ENCODE measurements at regions not wholly inside any gene's neighbourhood (a gene's known extent, or its start where the extent isn't known, plus 50 kb on each side); places are given as distances from the start of the nearest gene placed in this dataset.

- no peaks in the 10 kb centered on the region for H3K9me3 ChIP-seq (replicated peaks in 1 of 2; ENCODE audit: control insufficient read depth in 2 of 2, insufficient read depth in 1 of 2, low read depth in 1 of 2, low read length in 2 of 2)
- no peak overlapping the region for H2BK15ac ChIP-seq (ENCODE audit: low read length)
- no peak overlapping the region for H3K27ac ChIP-seq (replicated peaks; ENCODE audit: low read length)
- no peak overlapping the region for H3K4me3 ChIP-seq (ENCODE audit: low read length in 2 of 2)
- no peak overlapping the region for H2AK5ac ChIP-seq (ENCODE audit: low read depth, low read length)
- H3K14ac ChIP-seq (ENCODE audit: low read length) = no peak overlapping the region
- H3K4me1 ChIP-seq (ENCODE audit: control insufficient read depth in 2 of 2, insufficient read depth in 1 of 2, low read depth in 1 of 2, low read length in 2 of 2) = no peaks in the 10 kb centered on the region
- H2AFZ ChIP-seq (ENCODE audit: low read length) = no peak overlapping the region
- no peak overlapping the region for H2BK120ac ChIP-seq (ENCODE audit: low read depth, low read length)
- no peak overlapping the region for H4K91ac ChIP-seq (ENCODE audit: low read depth, low read length, poor library complexity)
- H4K8ac ChIP-seq (ENCODE audit: low read depth, low read length) = no peak overlapping the region
- no peak overlapping the region for H3K23ac ChIP-seq (ENCODE audit: low read depth, low read length, poor library complexity)
- DNase-seq (ENCODE audit: low spot score) = no peak
- no peaks in the 10 kb centered on the region for H3K36me3 ChIP-seq (replicated peaks in 1 of 2; ENCODE audit: control insufficient read depth in 2 of 2, insufficient read depth in 2 of 2, low read length in 2 of 2)
- H3K4ac ChIP-seq (ENCODE audit: low read length) = no peak overlapping the region
- H2BK12ac ChIP-seq (ENCODE audit: low read length) = no peak overlapping the region
- peaks cover 0 to 11% (median 0%) of the 10 kb centered on the region in 3 experiments for H3K27me3 ChIP-seq (ENCODE audit: control insufficient read depth in 3 of 3, insufficient read depth in 3 of 3, low read depth in 1 of 3, low read length in 3 of 3)
- no peak overlapping the region for H2BK5ac ChIP-seq (ENCODE audit: low read length)
- no peak overlapping the region for H3K9ac ChIP-seq (ENCODE audit: low read depth, low read length, poor library complexity)
- no CpG with 5 or more reads among the region's 1 CpG for WGBS, 2 donors (ENCODE audit: extremely low coverage in 2 of 2, insufficient read length in 2 of 2, insufficient replicate concordance in 1 of 2)
- H3K79me1 ChIP-seq (ENCODE audit: low read depth, low read length) = no peaks in the 10 kb centered on the region
- H3K4me2 ChIP-seq (ENCODE audit: insufficient read depth, low read length, poor library complexity, severe bottlenecking) = no peak overlapping the region
- H3K18ac ChIP-seq (ENCODE audit: low read length) = no peak overlapping the region
These were observed 395.4 kb downstream of the DTWD2 start for GRCh38 chr5:118593003-118593328.

- H3K14ac ChIP-seq (ENCODE audit: low read length) = no peak overlapping the region
- H3K27ac ChIP-seq (replicated peaks; ENCODE audit: low read length) = no peak overlapping the region
- no peaks in the 10 kb centered on the region for H3K79me1 ChIP-seq (ENCODE audit: low read depth, low read length)
- H3K4me3 ChIP-seq (ENCODE audit: low read length in 2 of 2) = no peak overlapping the region
- no peak overlapping the region for H3K4ac ChIP-seq (ENCODE audit: low read length)
- peaks cover 0 to 11% (median 0%) of the 10 kb centered on the region in 3 experiments for H3K27me3 ChIP-seq (ENCODE audit: control insufficient read depth in 3 of 3, insufficient read depth in 3 of 3, low read depth in 1 of 3, low read length in 3 of 3)
- no peak overlapping the region for H2AFZ ChIP-seq (ENCODE audit: low read length)
- no peaks in the 10 kb centered on the region for H3K4me1 ChIP-seq (ENCODE audit: control insufficient read depth in 2 of 2, insufficient read depth in 1 of 2, low read depth in 1 of 2, low read length in 2 of 2)
- no peak overlapping the region for H3K23ac ChIP-seq (ENCODE audit: low read depth, low read length, poor library complexity)
- no peak overlapping the region for H2BK120ac ChIP-seq (ENCODE audit: low read depth, low read length)
- no peaks in the 10 kb centered on the region for H3K9me3 ChIP-seq (replicated peaks in 1 of 2; ENCODE audit: control insufficient read depth in 2 of 2, insufficient read depth in 1 of 2, low read depth in 1 of 2, low read length in 2 of 2)
- H2BK12ac ChIP-seq (ENCODE audit: low read length) = no peak overlapping the region
- H3K4me2 ChIP-seq (ENCODE audit: insufficient read depth, low read length, poor library complexity, severe bottlenecking) = no peak overlapping the region
- H3K36me3 ChIP-seq (replicated peaks in 1 of 2; ENCODE audit: control insufficient read depth in 2 of 2, insufficient read depth in 2 of 2, low read length in 2 of 2) = no peaks in the 10 kb centered on the region
- DNase-seq (ENCODE audit: low spot score) = no peak
- no peak overlapping the region for H2BK5ac ChIP-seq (ENCODE audit: low read length)
- no peak overlapping the region for H3K18ac ChIP-seq (ENCODE audit: low read length)
- H2AK5ac ChIP-seq (ENCODE audit: low read depth, low read length) = no peak overlapping the region
- H4K8ac ChIP-seq (ENCODE audit: low read depth, low read length) = no peak overlapping the region
- no CpG with 5 or more reads among the region's 5 CpGs for WGBS, 2 donors (ENCODE audit: extremely low coverage in 2 of 2, insufficient read length in 2 of 2, insufficient replicate concordance in 1 of 2)
- H3K9ac ChIP-seq (ENCODE audit: low read depth, low read length, poor library complexity) = no peak overlapping the region
- no peak overlapping the region for H4K91ac ChIP-seq (ENCODE audit: low read depth, low read length, poor library complexity)
- H2BK15ac ChIP-seq (ENCODE audit: low read length) = no peak overlapping the region
These were observed 395.9 kb downstream of the DTWD2 start for GRCh38 chr5:118592229-118593002.

- Histone ChIP-seq H3K4me2 (ENCODE audit: insufficient read depth, low read length, poor library complexity, severe bottlenecking) (no peak overlapping the region), H3K9ac (ENCODE audit: low read depth, low read length, poor library complexity) (no peak overlapping the region)
- no CpG with 5 or more reads among the region's 2 CpGs for WGBS, 2 donors (ENCODE audit: extremely low coverage in 2 of 2, insufficient read length in 2 of 2, insufficient replicate concordance in 1 of 2)
These were observed 397.5 kb downstream of the DTWD2 start for GRCh38 chr5:118590806-118591205.

GRCh38 chr5:118580949-118581348 lies 407.4 kb downstream of the DTWD2 start:
- no peak overlapping the region for H2BK120ac ChIP-seq (ENCODE audit: low read depth, low read length)
- no peaks in the 10 kb centered on the region for H3K9me3 ChIP-seq (replicated peaks in 1 of 2; ENCODE audit: control insufficient read depth in 2 of 2, insufficient read depth in 1 of 2, low read depth in 1 of 2, low read length in 2 of 2)
- no peaks in the 10 kb centered on the region for H3K27me3 ChIP-seq (ENCODE audit: control insufficient read depth in 3 of 3, insufficient read depth in 3 of 3, low read depth in 1 of 3, low read length in 3 of 3)
- H4K8ac ChIP-seq (ENCODE audit: low read depth, low read length) = no peak overlapping the region
- no peak overlapping the region for H3K4me3 ChIP-seq (ENCODE audit: low read length in 2 of 2)
- H3K14ac ChIP-seq (ENCODE audit: low read length) = no peak overlapping the region
- no peak overlapping the region for H2BK5ac ChIP-seq (ENCODE audit: low read length)
- H2BK15ac ChIP-seq (ENCODE audit: low read length) = no peak overlapping the region
- no peak overlapping the region for H3K9ac ChIP-seq (ENCODE audit: low read depth, low read length, poor library complexity)
- H3K27ac ChIP-seq (replicated peaks; ENCODE audit: low read length) = no peak overlapping the region
- no peak overlapping the region for H2AFZ ChIP-seq (ENCODE audit: low read length)
- H3K23ac ChIP-seq (ENCODE audit: low read depth, low read length, poor library complexity) = no peak overlapping the region
- H3K4me1 ChIP-seq (ENCODE audit: control insufficient read depth in 2 of 2, insufficient read depth in 1 of 2, low read depth in 1 of 2, low read length in 2 of 2) = no peaks in the 10 kb centered on the region
- H4K91ac ChIP-seq (ENCODE audit: low read depth, low read length, poor library complexity) = no peak overlapping the region
- WGBS, 2 donors (ENCODE audit: extremely low coverage in 2 of 2, insufficient read length in 2 of 2, insufficient replicate concordance in 1 of 2) = no CpG with 5 or more reads among the region's 5 CpGs
- H2BK12ac ChIP-seq (ENCODE audit: low read length) = no peak overlapping the region
- H3K36me3 ChIP-seq (replicated peaks in 1 of 2; ENCODE audit: control insufficient read depth in 2 of 2, insufficient read depth in 2 of 2, low read length in 2 of 2) = no peaks in the 10 kb centered on the region
- no peak for DNase-seq (ENCODE audit: low spot score)
- no peaks in the 10 kb centered on the region for H3K79me1 ChIP-seq (ENCODE audit: low read depth, low read length)
- no peak overlapping the region for H3K4ac ChIP-seq (ENCODE audit: low read length)
- H3K4me2 ChIP-seq (ENCODE audit: insufficient read depth, low read length, poor library complexity, severe bottlenecking) = no peak overlapping the region
- H2AK5ac ChIP-seq (ENCODE audit: low read depth, low read length) = no peak overlapping the region
- H3K18ac ChIP-seq (ENCODE audit: low read length) = no peak overlapping the region

More at GRCh38 chr5:118590806-118591205, 397.5 kb downstream of the DTWD2 start:
- Histone ChIP-seq H3K36me3 (replicated peaks in 1 of 2; ENCODE audit: control insufficient read depth in 2 of 2, insufficient read depth in 2 of 2, low read length in 2 of 2) (no peaks in the 10 kb centered on the region), H3K27ac (replicated peaks; ENCODE audit: low read length) (no peak overlapping the region), H4K8ac (ENCODE audit: low read depth, low read length) (no peak overlapping the region), H2AFZ (ENCODE audit: low read length) (no peak overlapping the region), H3K14ac (ENCODE audit: low read length) (no peak overlapping the region), H3K4ac (ENCODE audit: low read length) (no peak overlapping the region), H2BK5ac (ENCODE audit: low read length) (no peak overlapping the region), H2BK120ac (ENCODE audit: low read depth, low read length) (no peak overlapping the region), H2BK12ac (ENCODE audit: low read length) (no peak overlapping the region), H2AK5ac (ENCODE audit: low read depth, low read length) (no peak overlapping the region), H4K91ac (ENCODE audit: low read depth, low read length, poor library complexity) (no peak overlapping the region), H3K9me3 (replicated peaks in 1 of 2; ENCODE audit: control insufficient read depth in 2 of 2, insufficient read depth in 1 of 2, low read depth in 1 of 2, low read length in 2 of 2) (no peaks in the 10 kb centered on the region), H3K79me1 (ENCODE audit: low read depth, low read length) (no peaks in the 10 kb centered on the region), H3K4me1 (ENCODE audit: control insufficient read depth in 2 of 2, insufficient read depth in 1 of 2, low read depth in 1 of 2, low read length in 2 of 2) (no peaks in the 10 kb centered on the region), H3K4me3 (ENCODE audit: low read length in 2 of 2) (no peak overlapping the region), H3K18ac (ENCODE audit: low read length) (no peak overlapping the region), H3K23ac (ENCODE audit: low read depth, low read length, poor library complexity) (no peak overlapping the region), H2BK15ac (ENCODE audit: low read length) (no peak overlapping the region), H3K27me3 (ENCODE audit: control insufficient read depth in 3 of 3, insufficient read depth in 3 of 3, low read depth in 1 of 3, low read length in 3 of 3) (peaks cover 0 to 3% (median 0%) of the 10 kb centered on the region in 3 experiments)
- DNase-seq (ENCODE audit: low spot score) = no peak

Measured in neuronal stem cell (in vitro differentiated cells).